Activated CD8-positive, alpha-beta memory T cell treated with anti-CD3 and anti-CD28 coated beads, Interleukin-2, amount 10 ng/mL, durations not matched to agents 7 days and 5 days (primary cell): ENCODE measurements at regions not wholly inside any gene's neighbourhood (a gene's known extent, or its start where the extent isn't known, plus 50 kb on each side); places are given as distances from the start of the nearest gene placed in this dataset.

Experiments used
- ATAC-seq: fragments of 150-1000 bp; cut with Tn5 transposase; one replicate; pipeline ENCODE4 v1.10.0; 2021; ENCODE audit warnings: moderate library complexity
- CTCF ChIA-PET: fragments of 350-600 bp; sonication (Branson Sonifier 250); formaldehyde crosslinking; loops from one replicate; lab custom pipeline; 2021; ENCODE audit warnings: antibody characterized with exemption; lab: Charles Lee
- DNase-seq: peaks from one replicate; pipeline ENCODE4 v3.0.0-alpha.2; 2020
- H3K27ac Mint-ChIP-seq: one replicate; pipeline ENCODE4 v1.8.0; 2021; ENCODE audit warnings: mild to moderate bottlenecking, mixed read lengths
- H3K27me3 Mint-ChIP-seq: one replicate; pipeline ENCODE4 v1.8.0; 2021; ENCODE audit warnings: mixed read lengths
- H3K36me3 Mint-ChIP-seq: one replicate; pipeline ENCODE4 v1.8.0; 2021; ENCODE audit warnings: mild to moderate bottlenecking, mixed read lengths
- H3K4me1 Mint-ChIP-seq: one replicate; pipeline ENCODE4 v1.8.0; 2021; ENCODE audit warnings: mixed read lengths
- H3K4me3 Mint-ChIP-seq: one replicate; pipeline ENCODE4 v1.8.0; 2021; ENCODE audit warnings: mild to moderate bottlenecking, moderate library complexity, mixed read lengths
- H3K9me3 Mint-ChIP-seq: one replicate; pipeline ENCODE4 v1.8.0; 2022; ENCODE audit warnings: low read depth, mixed read lengths

- CTCF ChIA-PET: no interaction called here
- no peak overlapping the region for H3K4me3 Mint-ChIP-seq
- no peak for DNase-seq
- no peak for ATAC-seq
- no peak overlapping the region for H3K27ac Mint-ChIP-seq
- no peaks in the 10 kb centered on the region for H3K36me3 Mint-ChIP-seq
- H3K9me3 Mint-ChIP-seq: peaks cover 6% of the 10 kb centered on the region
- no peaks in the 10 kb centered on the region for H3K4me1 Mint-ChIP-seq
- H3K27me3 Mint-ChIP-seq: no peaks in the 10 kb centered on the region
Measured at GRCh38 chr2:146123256-146123655, 1603.3 kb upstream of the ZEB2 start.

DNA sequence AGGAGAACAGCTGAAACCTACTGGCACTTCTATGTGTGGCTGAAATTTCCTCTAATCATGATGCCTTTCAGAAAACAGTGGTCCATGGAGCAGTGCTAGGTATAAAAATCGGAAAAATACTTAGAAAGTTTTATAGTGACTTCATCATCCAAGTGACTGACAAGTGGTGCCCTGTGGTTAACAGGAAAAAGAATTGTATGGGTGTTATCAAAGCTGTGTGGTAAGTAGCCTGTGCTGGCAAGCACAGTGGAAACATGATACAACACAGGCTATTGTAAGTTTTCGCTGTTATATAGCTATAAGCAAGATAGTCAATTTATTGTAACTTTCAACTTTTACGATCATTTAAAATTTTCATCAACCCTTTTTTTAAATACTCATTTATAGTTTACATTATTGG, 1599.7 kb upstream of the ZEB2 start:
- Mint-ChIP-seq H3K27ac (no peak overlapping the region), H3K36me3 (no peaks in the 10 kb centered on the region), H3K9me3 (peaks cover 3% of the 10 kb centered on the region), H3K4me3 (no peak overlapping the region), H3K27me3 (no peaks in the 10 kb centered on the region), H3K4me1 (no peaks in the 10 kb centered on the region)
- CTCF ChIA-PET: no interaction called here
- ATAC-seq: no peak
- no peak for DNase-seq

DNA sequence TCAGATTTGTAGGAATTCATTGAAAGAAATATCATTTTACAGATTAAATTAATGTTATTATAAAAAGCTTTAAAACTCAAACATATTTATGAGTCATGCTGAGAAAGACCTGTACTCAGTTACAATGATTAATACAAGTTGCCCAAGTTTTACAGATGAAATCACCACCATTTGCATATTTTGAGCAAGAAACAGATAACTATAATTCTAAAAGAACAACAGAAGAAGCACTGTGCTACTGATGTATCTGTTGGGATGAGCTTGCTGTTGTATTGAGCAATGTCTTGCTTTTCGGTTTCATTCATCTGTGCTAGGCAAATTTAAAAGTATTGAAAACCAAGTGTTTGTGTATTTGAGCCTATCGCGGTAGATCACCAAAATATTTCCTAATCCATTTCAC, 1589.1 kb upstream of the ZEB2 start:
- no peaks in the 10 kb centered on the region for H3K36me3 Mint-ChIP-seq
- no peak for ATAC-seq
- no peak overlapping the region for H3K4me3 Mint-ChIP-seq
- no peak overlapping the region for H3K27ac Mint-ChIP-seq
- no peaks in the 10 kb centered on the region for H3K27me3 Mint-ChIP-seq
- DNase-seq: no peak
- H3K4me1 Mint-ChIP-seq: no peaks in the 10 kb centered on the region
- no peaks in the 10 kb centered on the region for H3K9me3 Mint-ChIP-seq
- CTCF ChIA-PET: no interaction called here

DNA sequence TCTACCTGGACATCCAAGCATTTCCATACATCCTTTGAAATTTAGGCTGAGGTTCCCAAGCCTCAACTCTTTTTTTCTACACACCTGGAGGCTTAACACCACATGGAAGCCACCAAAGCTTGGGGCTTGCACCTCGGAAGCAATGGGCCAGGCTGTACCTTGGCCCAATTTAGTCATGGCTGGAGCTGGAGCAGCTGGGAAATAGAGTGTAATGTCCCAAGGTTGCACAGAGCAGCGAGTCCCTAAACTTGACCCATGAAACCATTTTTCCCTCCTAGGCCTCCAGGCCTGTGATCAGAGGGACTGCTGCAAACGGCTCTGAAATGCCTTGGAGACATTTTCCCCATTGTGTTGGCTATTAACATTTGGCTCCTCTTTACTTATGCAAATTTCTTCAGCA, 1574.3 kb upstream of the ZEB2 start:
- Mint-ChIP-seq H3K27ac (no peak overlapping the region), H3K4me1 (no peaks in the 10 kb centered on the region), H3K4me3 (no peak overlapping the region), H3K36me3 (peaks cover 1% of the 10 kb centered on the region), H3K9me3 (peaks cover 15% of the 10 kb centered on the region), H3K27me3 (no peaks in the 10 kb centered on the region)
- DNase-seq (no peak), ATAC-seq (no peak)
- CTCF ChIA-PET: no interaction called here

GRCh38 chr2:146081459-146081858, 1561.5 kb upstream of the ZEB2 start:
- H3K9me3 Mint-ChIP-seq: peaks cover 11% of the 10 kb centered on the region
- CTCF ChIA-PET: no interaction called here
- ATAC-seq (no peak), DNase-seq (no peak)
- no peak overlapping the region for H3K4me3 Mint-ChIP-seq
- H3K36me3 Mint-ChIP-seq: no peaks in the 10 kb centered on the region
- no peak overlapping the region for H3K27ac Mint-ChIP-seq
- H3K27me3 Mint-ChIP-seq: no peaks in the 10 kb centered on the region
- no peaks in the 10 kb centered on the region for H3K4me1 Mint-ChIP-seq

GRCh38 chr2:146080925-146081324, 1561.0 kb upstream of the ZEB2 start:
- Mint-ChIP-seq H3K9me3 (peaks cover 6% of the 10 kb centered on the region), H3K4me1 (no peaks in the 10 kb centered on the region), H3K27me3 (no peaks in the 10 kb centered on the region), H3K4me3 (no peak overlapping the region), H3K27ac (no peak overlapping the region), H3K36me3 (no peaks in the 10 kb centered on the region)
- CTCF ChIA-PET: no interaction called here
- ATAC-seq: no peak
- no peak for DNase-seq

DNA sequence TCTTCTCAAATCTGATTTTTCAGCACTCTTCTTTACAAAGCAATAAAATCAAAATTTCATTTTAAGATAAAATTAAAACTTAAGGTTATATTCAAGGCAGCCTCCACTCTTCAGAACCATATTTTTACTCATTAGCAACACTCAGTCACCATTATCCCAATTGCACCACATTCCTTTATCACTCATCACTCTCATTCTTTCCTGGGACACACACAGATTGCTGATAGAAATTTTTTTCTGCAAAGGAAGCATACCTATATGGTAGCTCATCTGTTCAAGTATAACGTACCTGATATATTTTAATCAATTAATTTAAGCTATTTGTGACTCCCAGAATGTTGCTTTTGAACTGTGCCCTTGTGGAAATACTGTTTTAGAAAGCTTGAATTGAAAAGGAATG, 1559.3 kb upstream of the ZEB2 start:
- no peaks in the 10 kb centered on the region for H3K27me3 Mint-ChIP-seq
- H3K9me3 Mint-ChIP-seq: peaks cover 4% of the 10 kb centered on the region
- ATAC-seq (no peak), DNase-seq (no peak)
- H3K4me3 Mint-ChIP-seq: no peak overlapping the region
- H3K27ac Mint-ChIP-seq: no peak overlapping the region
- H3K4me1 Mint-ChIP-seq: no peaks in the 10 kb centered on the region
- CTCF ChIA-PET: no interaction called here
- no peaks in the 10 kb centered on the region for H3K36me3 Mint-ChIP-seq

DNA sequence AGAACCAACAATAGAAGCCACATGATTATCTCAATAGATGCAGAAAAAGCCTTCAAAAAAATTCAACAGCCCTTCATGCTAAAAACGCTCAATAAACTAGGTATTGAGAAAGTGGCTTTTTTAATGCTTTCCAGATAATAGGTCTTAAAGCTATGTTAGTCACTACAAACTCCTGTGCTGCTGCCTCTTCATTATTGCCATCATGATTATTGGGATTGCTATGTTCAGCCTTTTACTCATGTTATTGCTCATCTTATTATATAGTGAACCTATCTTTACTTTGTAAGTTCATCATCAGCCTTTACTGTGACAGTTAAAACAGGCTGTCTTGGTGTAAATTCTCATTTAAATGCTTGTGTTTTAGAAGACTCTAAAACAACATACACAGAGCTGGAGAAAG, 1557.2 kb upstream of the ZEB2 start:
- Mint-ChIP-seq H3K27ac (no peak overlapping the region), H3K9me3 (peaks cover 5% of the 10 kb centered on the region), H3K4me1 (no peaks in the 10 kb centered on the region), H3K36me3 (no peaks in the 10 kb centered on the region), H3K4me3 (no peak overlapping the region), H3K27me3 (no peaks in the 10 kb centered on the region)
- CTCF ChIA-PET: no interaction called here
- DNase-seq (no peak), ATAC-seq (no peak)

DNA sequence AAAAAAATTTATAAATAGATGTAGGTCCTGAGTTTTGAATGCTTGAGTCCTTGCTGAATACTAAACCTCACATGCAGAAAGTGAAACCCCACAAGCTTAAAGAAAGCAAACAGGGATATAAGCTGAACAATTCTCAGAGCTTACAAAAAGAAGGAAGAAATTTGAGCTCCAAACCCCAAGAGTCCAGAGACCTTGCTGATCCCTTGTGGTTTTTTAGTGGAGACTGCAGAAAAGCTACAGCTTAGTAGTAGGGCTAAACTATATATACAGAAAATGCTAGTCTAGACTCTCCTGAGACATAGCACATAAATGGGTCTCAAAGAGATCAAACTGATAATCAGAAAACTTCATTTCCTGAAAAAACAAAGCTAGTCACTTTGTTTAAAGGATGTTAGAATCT, 1548.1 kb upstream of the ZEB2 start:
- DNase-seq (no peak), ATAC-seq (no peak)
- Mint-ChIP-seq H3K36me3 (no peaks in the 10 kb centered on the region), H3K4me3 (no peak overlapping the region), H3K27me3 (no peaks in the 10 kb centered on the region), H3K4me1 (no peaks in the 10 kb centered on the region), H3K9me3 (peaks cover 10% of the 10 kb centered on the region), H3K27ac (no peak overlapping the region)
- CTCF ChIA-PET: no interaction called here

- ATAC-seq: no peak
- CTCF ChIA-PET: no interaction called here
- Mint-ChIP-seq H3K4me3 (no peak overlapping the region), H3K27ac (no peak overlapping the region), H3K4me1 (no peaks in the 10 kb centered on the region), H3K27me3 (no peaks in the 10 kb centered on the region), H3K9me3 (peaks cover 2% of the 10 kb centered on the region), H3K36me3 (no peaks in the 10 kb centered on the region)
- no peak for DNase-seq
Measured at GRCh38 chr2:146048141-146048540, 1528.2 kb upstream of the ZEB2 start.

DNA sequence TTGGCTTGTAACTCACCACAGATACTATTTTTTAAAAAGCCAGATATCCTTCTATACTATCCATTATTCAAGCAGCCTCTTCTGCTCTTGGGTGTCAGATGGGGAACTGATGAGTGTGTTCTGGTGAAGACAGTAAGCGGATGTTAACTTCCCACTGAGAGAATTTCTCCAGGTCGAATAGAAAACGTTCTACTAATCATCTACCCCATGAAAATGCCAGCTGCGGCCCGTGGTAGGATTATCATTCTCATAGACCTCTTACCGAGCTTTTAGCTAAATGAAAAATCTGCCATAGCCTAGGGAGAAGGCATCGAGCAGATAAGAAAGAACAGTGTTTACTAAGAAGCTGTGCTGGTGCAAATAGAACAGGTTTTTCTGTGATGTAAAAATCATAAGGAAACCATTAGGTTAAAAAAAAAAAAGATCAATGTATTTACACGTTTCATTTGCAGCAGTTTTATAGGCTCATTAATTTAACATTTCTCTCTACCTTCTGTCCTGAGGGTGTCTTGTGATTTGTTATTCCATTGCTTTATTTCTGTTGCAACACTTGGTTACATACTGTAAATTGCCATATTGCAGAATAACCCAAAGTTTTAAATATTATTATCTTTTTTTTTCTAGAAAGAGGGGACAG, 1521.5 kb upstream of the ZEB2 start:
- CTCF ChIA-PET: no interaction called here
- DNase-seq (no peak), ATAC-seq (no peak)
- Mint-ChIP-seq H3K4me1 (no peaks in the 10 kb centered on the region), H3K27ac (no peak overlapping the region), H3K36me3 (no peaks in the 10 kb centered on the region), H3K9me3 (no peaks in the 10 kb centered on the region), H3K4me3 (no peak overlapping the region), H3K27me3 (no peaks in the 10 kb centered on the region)

GRCh38 chr2:146040051-146040450, 1520.1 kb upstream of the ZEB2 start:
- H3K9me3 Mint-ChIP-seq: no peaks in the 10 kb centered on the region
- H3K4me3 Mint-ChIP-seq: no peak overlapping the region
- CTCF ChIA-PET: no interaction called here
- DNase-seq (no peak), ATAC-seq (no peak)
- H3K27ac Mint-ChIP-seq: no peak overlapping the region
- H3K27me3 Mint-ChIP-seq: no peaks in the 10 kb centered on the region
- H3K36me3 Mint-ChIP-seq: no peaks in the 10 kb centered on the region
- no peaks in the 10 kb centered on the region for H3K4me1 Mint-ChIP-seq

GRCh38 chr2:146038014-146038413, 1518.1 kb upstream of the ZEB2 start:
- ATAC-seq (no peak), DNase-seq (no peak)
- Mint-ChIP-seq H3K27me3 (no peaks in the 10 kb centered on the region), H3K36me3 (no peaks in the 10 kb centered on the region), H3K4me3 (no peak overlapping the region), H3K4me1 (no peaks in the 10 kb centered on the region), H3K27ac (no peak overlapping the region), H3K9me3 (peaks cover under 1% of the 10 kb centered on the region)
- CTCF ChIA-PET: no interaction called here

GRCh38 chr2:146037334-146037870, 1517.5 kb upstream of the ZEB2 start:
- no peaks in the 10 kb centered on the region for H3K4me1 Mint-ChIP-seq
- ATAC-seq: no peak

GRCh38 chr2:146031158-146031557, 1511.2 kb upstream of the ZEB2 start:
- CTCF ChIA-PET: no interaction called here
- no peak for ATAC-seq

More at GRCh38 chr2:146037334-146037870, 1517.5 kb upstream of the ZEB2 start:
- Mint-ChIP-seq H3K27ac (no peak overlapping the region), H3K27me3 (no peaks in the 10 kb centered on the region), H3K36me3 (no peaks in the 10 kb centered on the region), H3K9me3 (peaks cover 3% of the 10 kb centered on the region), H3K4me3 (no peak overlapping the region)
- DNase-seq: no peak
- CTCF ChIA-PET: no interaction called here

More at GRCh38 chr2:146031158-146031557, 1511.2 kb upstream of the ZEB2 start:
- Mint-ChIP-seq H3K27ac (no peak overlapping the region), H3K36me3 (no peaks in the 10 kb centered on the region), H3K4me1 (no peaks in the 10 kb centered on the region), H3K9me3 (peaks cover 7% of the 10 kb centered on the region), H3K27me3 (no peaks in the 10 kb centered on the region), H3K4me3 (no peak overlapping the region)
- no peak for DNase-seq
